CD4-positive, alpha-beta T cell (primary cell): ENCODE measurements at regions not wholly inside any gene's neighbourhood (a gene's known extent, or its start where the extent isn't known, plus 50 kb on each side); places are given as distances from the start of the nearest gene placed in this dataset.

Experiments used
- ATAC-seq: fragments of 200-7000 bp; cut with Tn5 transposase; one replicate; pipeline ENCODE4 v1.10.0; 2022; ENCODE audit warnings: mild to moderate bottlenecking; ENCODE audit not compliant: poor library complexity
- CTCF ChIA-PET: fragments of 350-600 bp; sonication (Branson Sonifier 250); formaldehyde crosslinking; loops from one replicate; lab custom pipeline; 2021; ENCODE audit warnings: antibody characterized with exemption, inconsistent platforms; lab: Charles Lee
- POLR2A ChIA-PET: fragments of 350-600 bp; sonication (Branson Sonifier 250); formaldehyde crosslinking; loops from one replicate; lab custom pipeline; 2021; ENCODE audit warnings: antibody characterized with exemption, inconsistent platforms; lab: Charles Lee
- DNase-seq, 14 experiments: peaks; one replicate each; pipeline ENCODE4 v3.0.0-alpha.2; 2013 to 2020; ENCODE audit warnings: mixed read lengths in 2 of 14
- H3K27ac ChIP-seq, 2 donors: one replicate each; pipeline versions ENCODE4 v1.5.1 to v1.7.0; 2013; ENCODE audit warnings: low read length in 2 of 2, low read depth in 1 of 2, mild to moderate bottlenecking in 1 of 2
- H3K27me3 ChIP-seq, 2 experiments: 1 replicate in 1 of 2; 2 replicates in 1 of 2; pipeline versions ENCODE4 v1.6.1 to v1.7.0; 2013; ENCODE audit warnings: low read length in 2 of 2, control low read depth in 1 of 2, mild to moderate bottlenecking in 1 of 2, moderate library complexity in 1 of 2; ENCODE audit not compliant: insufficient read depth in 2 of 2, control insufficient read depth in 1 of 2
- H3K36me3 ChIP-seq: one replicate; pipeline ENCODE4 v1.6.1; 2013; ENCODE audit warnings: low read length, control low read depth; ENCODE audit not compliant: insufficient read depth
- H3K4me1 ChIP-seq: one replicate; pipeline ENCODE4 v1.6.1; 2013; ENCODE audit warnings: low read length, control low read depth; ENCODE audit not compliant: insufficient read depth
- H3K4me3 ChIP-seq: one replicate; pipeline ENCODE4 v1.5.1; 2013; ENCODE audit warnings: mild to moderate bottlenecking, low read length, moderate library complexity
- H3K9me3 ChIP-seq, 2 experiments: 1 replicate in 1 of 2; 2 replicates in 1 of 2; pipeline versions ENCODE4 v1.6.1 to v1.7.0; 2013; ENCODE audit warnings: low read length in 2 of 2, mild to moderate bottlenecking in 2 of 2, control low read depth in 1 of 2, moderate library complexity in 1 of 2; ENCODE audit not compliant: control insufficient read depth in 1 of 2, insufficient read depth in 1 of 2
- H3K27ac Mint-ChIP-seq: one replicate; pipeline ENCODE4 v1.8.0; 2020; ENCODE audit warnings: mixed read lengths
- H3K27me3 Mint-ChIP-seq: one replicate; pipeline ENCODE4 v1.8.0; 2021; ENCODE audit warnings: mixed read lengths
- H3K36me3 Mint-ChIP-seq: one replicate; pipeline ENCODE4 v1.8.0; 2021; ENCODE audit warnings: low read depth, mixed read lengths
- H3K4me1 Mint-ChIP-seq: one replicate; pipeline ENCODE4 v1.8.0; 2021; ENCODE audit warnings: low read depth, mixed read lengths
- H3K4me3 Mint-ChIP-seq: one replicate; pipeline ENCODE4 v1.8.0; 2020; ENCODE audit warnings: mild to moderate bottlenecking, mixed read lengths
- H3K9me3 Mint-ChIP-seq: one replicate; pipeline ENCODE4 v1.8.0; 2020; ENCODE audit warnings: mixed read lengths
- CTCF ChIP-seq: fragments of 200-600 bp; IDR thresholded peaks from one replicate; pipeline ENCODE4 v1.8.0; 2022; ENCODE audit warnings: antibody characterized with exemption, mild to moderate bottlenecking
- intact Hi-C, 2 experiments: fragments of 100-400 bp; cut with DNase I in 1 of 2; cut with micrococcal nuclease in 1 of 2; formaldehyde crosslinking; loops; one replicate each; pipeline versions ENCODE4 v1.15.1 to v1.9.0; 2023 to 2025; cut with DNase I, micrococcal nuclease

GRCh38 chr3:176906046-176906905 lies 291.0 kb downstream of the TBL1XR1 start:
- CTCF ChIA-PET, result interaction anchor here (1.3 kb wide), 2 partner anchors 14 to 17 kb away, joined by 3 read pairs; no protein-coding TSS in a partner anchor

GRCh38 chr3:176905331-176905730 lies 292.0 kb downstream of the TBL1XR1 start:
- H3K4me1 Mint-ChIP-seq, result no peaks in the 10 kb centered on the region
- Histone ChIP-seq H3K36me3 (no peaks in the 10 kb centered on the region), H3K9me3 (no peaks in the 10 kb centered on the region), H3K4me3 (no peak overlapping the region), H3K4me1 (no peaks in the 10 kb centered on the region), H3K27ac (no peak overlapping the region), H3K27me3 (no peaks in the 10 kb centered on the region)
- ChIA-PET CTCF (interaction anchor here (1.3 kb wide), 1 partner anchor 16 kb away, joined by 3 read pairs; no protein-coding TSS in a partner anchor), POLR2A (no interaction called here)
- TF ChIP-seq CTCF, result no peak
- no peaks in the 10 kb centered on the region for H3K36me3 Mint-ChIP-seq
- ATAC-seq (no peak), DNase-seq (no peak)
- H3K4me3 Mint-ChIP-seq, result no peak overlapping the region
- intact Hi-C loops, result no loop called here
- no peak overlapping the region for H3K27ac Mint-ChIP-seq
- H3K27me3 Mint-ChIP-seq, result peaks cover 4% of the 10 kb centered on the region
- no peaks in the 10 kb centered on the region for H3K9me3 Mint-ChIP-seq

More at GRCh38 chr3:176906046-176906905, 291.0 kb downstream of the TBL1XR1 start:
- H3K27me3 Mint-ChIP-seq, result peaks cover 4% of the 10 kb centered on the region
- no peak overlapping the region for H3K4me3 Mint-ChIP-seq
- POLR2A ChIA-PET, result no interaction called here
- H3K27ac Mint-ChIP-seq, result no peak overlapping the region
- Histone ChIP-seq H3K4me3 (no peak overlapping the region), H3K27me3 (no peaks in the 10 kb centered on the region), H3K27ac (no peak overlapping the region), H3K9me3 (no peaks in the 10 kb centered on the region), H3K4me1 (no peaks in the 10 kb centered on the region), H3K36me3 (no peaks in the 10 kb centered on the region)
- H3K36me3 Mint-ChIP-seq, result no peaks in the 10 kb centered on the region
- no peaks in the 10 kb centered on the region for H3K4me1 Mint-ChIP-seq
- DNase-seq (no peak), ATAC-seq (no peak)
- TF ChIP-seq CTCF, result no peak
- H3K9me3 Mint-ChIP-seq, result no peaks in the 10 kb centered on the region
- intact Hi-C loops, result no loop called here

GRCh38 chr3:176904506-176904905 lies 292.8 kb downstream of the TBL1XR1 start:
- peaks cover 13% of the 10 kb centered on the region for H3K27me3 Mint-ChIP-seq
- no peaks in the 10 kb centered on the region for H3K36me3 ChIP-seq
- no peaks in the 10 kb centered on the region for H3K27me3 ChIP-seq
- H3K4me3 ChIP-seq, result no peak overlapping the region
- no peak for TF ChIP-seq CTCF
- POLR2A ChIA-PET, result no interaction called here
- H3K9me3 ChIP-seq, result no peaks in the 10 kb centered on the region
- no peak overlapping the region for H3K27ac Mint-ChIP-seq
- no peaks in the 10 kb centered on the region for H3K9me3 Mint-ChIP-seq
- H3K4me1 Mint-ChIP-seq, result no peaks in the 10 kb centered on the region
- CTCF ChIA-PET, result no interaction called here
- no peak overlapping the region for H3K4me3 Mint-ChIP-seq
- intact Hi-C loops, result no loop called here
- H3K36me3 Mint-ChIP-seq, result no peaks in the 10 kb centered on the region
- no peaks in the 10 kb centered on the region for H3K4me1 ChIP-seq
- no peak for DNase-seq
- ATAC-seq, result no peak
- no peak overlapping the region for H3K27ac ChIP-seq
